Common myeloid progenitor, CD34-positive (primary cell): ENCODE measurements at regions not wholly inside any gene's neighbourhood (a gene's known extent, or its start where the extent isn't known, plus 50 kb on each side); places are given as distances from the start of the nearest gene placed in this dataset.

Source experiments
- CTCF ChIA-PET: fragments of 350-600 bp; sonication (Branson Sonifier 250); formaldehyde crosslinking; loops from one replicate; lab custom pipeline; 2021; ENCODE audit warnings: antibody characterized with exemption; lab: Charles Lee
- POLR2A ChIA-PET: fragments of 350-600 bp; sonication (Branson Sonifier 250); formaldehyde crosslinking; loops from one replicate; lab custom pipeline; 2021; ENCODE audit warnings: antibody characterized with exemption; lab: Charles Lee
- DNase-seq, 3 donors: peaks; one replicate each; pipeline versions ENCODE4 v3.0.0 to v3.0.0-alpha.2; 2013
- H3K27ac ChIP-seq, 2 experiments: 1 replicate in 1 of 2; 2 replicates in 1 of 2; pipeline ENCODE4 v1.7.0; 2013; ENCODE audit warnings: inconsistent platforms in 2 of 2, low read length in 2 of 2, mild to moderate bottlenecking in 2 of 2, low read depth in 1 of 2, moderate library complexity in 1 of 2; ENCODE audit not compliant: severe bottlenecking in 2 of 2, insufficient read depth in 1 of 2, poor library complexity in 1 of 2
- H3K27me3 ChIP-seq, 5 experiments: replicated peaks in 2 of 5; 1 replicate in 3 of 5; 2 replicates in 2 of 5; pipeline versions ENCODE4 v1.6.1 to v1.7.0; 2013; ENCODE audit warnings: low read length in 4 of 5, mild to moderate bottlenecking in 2 of 5, moderate library complexity in 2 of 5, inconsistent platforms in 1 of 5; ENCODE audit not compliant: insufficient read depth in 5 of 5, control insufficient read depth in 4 of 5
- H3K36me3 ChIP-seq, 4 experiments: 1 replicate in 2 of 4; 2 replicates in 2 of 4; pipeline versions ENCODE4 v1.6.1 to v1.7.0; 2013; ENCODE audit warnings: low read length in 3 of 4, control low read depth in 1 of 4, mild to moderate bottlenecking in 1 of 4; ENCODE audit not compliant: control insufficient read depth in 4 of 4, insufficient read depth in 4 of 4
- H3K4me1 ChIP-seq, 4 experiments: 1 replicate in 3 of 4; 2 replicates in 1 of 4; pipeline versions ENCODE4 v1.6.1 to v1.7.1; 2013; ENCODE audit warnings: low read length in 3 of 4, mild to moderate bottlenecking in 3 of 4, control low read depth in 1 of 4, inconsistent platforms in 1 of 4, moderate library complexity in 1 of 4; ENCODE audit not compliant: control insufficient read depth in 4 of 4, insufficient read depth in 4 of 4; ENCODE audit errors: control extremely low read depth in 1 of 4
- H3K4me3 ChIP-seq, 7 experiments: 1 replicate in 4 of 7; 2 replicates in 3 of 7; pipeline versions ENCODE4 v1.5.1 to v1.7.0; 2013; ENCODE audit warnings: mild to moderate bottlenecking in 7 of 7, low read length in 6 of 7, moderate library complexity in 6 of 7, inconsistent platforms in 2 of 7, low read depth in 2 of 7, control low read depth in 1 of 7; ENCODE audit not compliant: insufficient read depth in 4 of 7, control insufficient read depth in 1 of 7; ENCODE audit errors: extremely low read depth in 1 of 7
- H3K9me3 ChIP-seq, 5 experiments: 1 replicate in 4 of 5; 2 replicates in 1 of 5; pipeline versions ENCODE4 v1.6.1 to v1.7.1; 2013; ENCODE audit warnings: low read length in 4 of 5, mild to moderate bottlenecking in 2 of 5, inconsistent platforms in 1 of 5, low read depth in 1 of 5, moderate library complexity in 1 of 5; ENCODE audit not compliant: control insufficient read depth in 4 of 5, insufficient read depth in 2 of 5; ENCODE audit errors: control extremely low read depth in 1 of 5
- WGBS: methylation state at CpG from one replicate; pipeline ENCODE4 v1.1.5; 2013; ENCODE audit not compliant: insufficient coverage; 5-methylcytosine and 5-hydroxymethylcytosine counted together

DNA sequence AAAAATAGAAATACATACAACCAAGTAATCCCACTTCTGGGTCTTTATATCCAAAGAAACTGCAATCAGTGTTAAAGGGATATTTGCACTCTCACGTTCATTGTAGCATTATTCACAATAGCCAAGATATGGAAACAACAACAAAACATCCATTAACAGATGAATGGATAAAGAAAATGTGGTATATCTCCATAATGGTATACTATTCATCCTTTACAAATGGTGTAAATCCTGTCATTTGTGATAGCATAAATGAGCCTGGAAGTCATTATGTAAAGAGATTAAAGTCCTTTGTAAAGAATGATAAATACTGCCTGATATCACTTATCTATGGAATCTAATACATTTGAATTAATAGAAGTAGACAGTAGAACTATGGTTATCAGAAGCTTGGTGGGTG, 327.7 kb downstream of the UTRN start:
- no peak for DNase-seq
- peaks cover 0 to 5% (median 2%) of the 10 kb centered on the region in 4 experiments for H3K36me3 ChIP-seq
- CTCF ChIA-PET: no interaction called here
- no peaks in the 10 kb centered on the region for H3K27me3 ChIP-seq
- no CpG with 5 or more reads among the region's 1 CpG for WGBS
- H3K4me3 ChIP-seq: no peak overlapping the region
- POLR2A ChIA-PET: no interaction called here
- H3K9me3 ChIP-seq: peaks cover 0 to 11% (median 3%) of the 10 kb centered on the region in 5 experiments
- H3K4me1 ChIP-seq: peaks cover 0 to 5% (median 0%) of the 10 kb centered on the region in 4 experiments
- H3K27ac ChIP-seq: no peak overlapping the region

DNA sequence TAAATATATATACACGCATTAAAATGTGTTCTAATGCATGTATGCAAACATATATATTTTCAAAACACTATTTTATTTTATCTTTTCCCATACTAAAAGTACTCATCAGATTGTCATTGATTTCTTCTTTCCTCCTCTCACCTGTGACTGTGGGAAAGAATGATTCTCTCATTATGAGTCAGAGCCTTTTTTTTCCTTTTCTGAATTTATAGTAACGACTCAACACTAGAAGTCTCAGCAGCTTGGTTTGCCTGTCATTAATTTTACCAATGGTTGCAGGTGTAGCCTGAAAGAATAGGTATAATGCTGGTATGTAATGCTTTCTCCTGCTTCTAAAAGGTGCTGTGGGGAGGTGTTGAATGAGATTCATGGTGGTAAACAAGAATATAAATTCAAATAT, 328.7 kb downstream of the UTRN start:
- Histone ChIP-seq H3K4me1 (no peaks in the 10 kb centered on the region), H3K9me3 (peaks cover 0 to 6% (median 0%) of the 10 kb centered on the region in 5 experiments), H3K4me3 (no peak overlapping the region), H3K27me3 (no peaks in the 10 kb centered on the region), H3K27ac (no peak overlapping the region), H3K36me3 (peaks cover 0 to 3% (median 0%) of the 10 kb centered on the region in 4 experiments)
- WGBS: no CpG with 5 or more reads among the region's 2 CpGs
- CTCF ChIA-PET: no interaction called here
- DNase-seq: no peak
- POLR2A ChIA-PET: no interaction called here

DNA sequence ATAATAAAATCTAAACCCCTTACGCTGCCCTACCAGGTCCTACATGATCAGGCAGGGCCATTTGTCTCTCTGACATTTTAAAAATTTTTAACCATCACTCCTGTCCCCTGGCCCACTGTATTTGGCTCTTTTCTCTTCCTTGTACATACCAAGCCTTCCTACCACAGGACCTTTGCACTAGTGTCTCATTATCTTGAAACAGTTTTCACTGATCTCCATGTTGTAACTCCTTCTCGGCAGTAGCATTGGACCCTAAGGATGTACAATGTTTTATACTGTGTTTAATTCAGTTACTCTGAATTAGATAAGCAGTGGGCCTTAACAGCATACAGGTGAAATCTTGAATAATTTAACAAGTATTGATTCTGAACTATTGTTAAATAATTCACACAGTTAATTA, 330.7 kb downstream of the UTRN start:
- H3K27ac ChIP-seq: no peak overlapping the region
- ChIA-PET CTCF (no interaction called here), POLR2A (no interaction called here)
- H3K4me3 ChIP-seq: no peak overlapping the region
- no peaks in the 10 kb centered on the region for H3K9me3 ChIP-seq
- no peak for DNase-seq
- H3K27me3 ChIP-seq: no peaks in the 10 kb centered on the region
- H3K36me3 ChIP-seq: peaks cover 0 to 3% (median 0%) of the 10 kb centered on the region in 4 experiments
- no peaks in the 10 kb centered on the region for H3K4me1 ChIP-seq
- WGBS: 100% methylated on average over 1 of the region's 2 CpGs

DNA sequence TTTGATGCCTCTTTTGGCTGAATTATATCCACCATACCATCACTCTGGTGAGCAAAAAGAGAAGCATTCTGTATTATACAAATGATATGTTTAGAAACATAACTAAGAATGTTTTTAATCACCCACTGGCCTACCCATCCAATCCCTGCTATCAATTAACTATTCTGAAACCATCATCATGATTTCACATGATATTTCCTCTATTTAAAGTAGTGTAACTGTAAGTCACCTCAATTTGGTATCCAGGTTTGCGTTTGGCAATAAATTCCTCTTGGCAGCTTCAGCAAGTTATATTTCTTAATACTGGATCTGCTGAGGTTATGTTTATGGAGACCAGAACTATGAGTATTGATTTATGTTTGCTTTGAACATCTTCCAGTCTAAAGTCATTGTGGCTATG, 332.1 kb downstream of the UTRN start:
- Histone ChIP-seq H3K27me3 (no peaks in the 10 kb centered on the region), H3K4me1 (no peaks in the 10 kb centered on the region), H3K27ac (no peak overlapping the region), H3K4me3 (no peak overlapping the region), H3K36me3 (peaks cover 0 to 3% (median 0%) of the 10 kb centered on the region in 4 experiments), H3K9me3 (no peaks in the 10 kb centered on the region)
- whole genome bisulfite sequencing: no CpG with 5 or more reads among the region's 1 CpG
- ChIA-PET POLR2A (no interaction called here), CTCF (no interaction called here)
- DNase-seq: no peak

DNA sequence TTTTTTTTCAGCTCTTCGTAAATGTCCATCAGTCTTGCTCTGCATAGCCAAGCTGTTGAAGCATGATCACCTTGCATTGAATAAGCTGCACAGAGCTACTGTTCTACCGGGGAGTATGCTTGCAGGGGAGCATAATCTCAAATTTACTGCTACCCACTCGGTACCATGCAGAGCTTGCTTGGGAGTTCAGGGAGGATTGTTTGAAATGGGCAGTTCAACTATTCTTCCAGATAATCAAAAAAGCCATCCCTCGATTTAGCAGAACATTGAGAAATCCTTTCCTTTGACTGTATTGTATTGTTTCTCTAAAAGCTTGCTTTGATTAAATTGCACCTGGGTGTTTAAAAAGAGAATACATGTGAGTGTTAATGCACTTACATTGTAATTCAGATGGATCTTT, 332.6 kb downstream of the UTRN start:
- POLR2A ChIA-PET: no interaction called here
- H3K4me1 ChIP-seq: no peaks in the 10 kb centered on the region
- H3K9me3 ChIP-seq: no peaks in the 10 kb centered on the region
- no peaks in the 10 kb centered on the region for H3K27me3 ChIP-seq
- DNase-seq: no peak
- 100% methylated on average over 2 of the region's 4 CpGs for WGBS
- H3K36me3 ChIP-seq: peaks cover 0 to 3% (median 0%) of the 10 kb centered on the region in 4 experiments
- CTCF ChIA-PET: interaction anchor here (1.1 kb wide), 1 partner anchor 32 kb away, joined by 4 read pairs; no protein-coding TSS in a partner anchor
- no peak overlapping the region for H3K27ac ChIP-seq
- no peak overlapping the region for H3K4me3 ChIP-seq

DNA sequence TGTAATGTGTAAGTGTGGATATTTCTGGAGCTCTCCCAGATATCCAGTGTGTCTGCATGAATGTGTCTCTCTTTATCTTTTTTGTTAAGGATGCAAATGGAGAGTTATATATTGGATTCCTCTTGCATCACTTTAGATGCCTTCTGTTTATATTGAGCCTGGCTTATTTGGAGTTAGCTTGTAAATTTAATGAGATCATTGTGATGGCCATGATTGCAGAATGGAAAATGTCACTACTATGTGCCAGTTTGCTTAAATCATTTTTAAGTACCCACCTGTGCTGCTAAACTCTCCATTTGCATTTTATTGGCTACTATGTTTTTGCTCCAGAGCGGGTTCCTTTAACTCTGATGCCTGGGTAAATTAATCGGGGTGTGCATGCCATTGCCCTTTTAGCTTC, 334.8 kb downstream of the UTRN start:
- Histone ChIP-seq H3K27ac (no peak overlapping the region), H3K36me3 (peaks cover 0 to 3% (median 0%) of the 10 kb centered on the region in 4 experiments), H3K9me3 (no peaks in the 10 kb centered on the region), H3K4me3 (no peak overlapping the region), H3K27me3 (no peaks in the 10 kb centered on the region), H3K4me1 (no peaks in the 10 kb centered on the region)
- DNase-seq: no peak
- POLR2A ChIA-PET: no interaction called here
- 100% methylated on average over 1 of the region's 2 CpGs for WGBS
- CTCF ChIA-PET: interaction anchor here (1.0 kb wide), 1 partner anchor 11 kb away, joined by 3 read pairs; no protein-coding TSS in a partner anchor

DNA sequence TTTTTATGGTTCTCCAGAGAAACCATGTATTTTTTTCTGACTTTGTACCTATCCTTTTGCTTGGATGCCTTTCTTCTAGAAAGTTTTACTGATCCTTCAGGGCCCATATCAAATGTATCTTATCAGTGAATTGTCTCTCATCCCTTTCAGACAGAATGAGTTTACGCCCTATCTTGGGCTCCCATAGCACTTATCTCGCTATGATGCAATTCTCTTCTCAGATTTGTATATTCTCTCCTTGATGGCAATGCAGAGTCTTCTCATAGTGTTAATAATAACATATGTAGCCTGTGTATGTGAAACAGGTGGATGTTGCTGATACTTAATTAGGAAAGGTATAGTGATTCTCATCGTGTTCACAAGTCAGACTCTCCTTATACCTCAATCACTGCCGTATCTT, 336.2 kb downstream of the UTRN start:
- Histone ChIP-seq H3K4me3 (no peak overlapping the region), H3K36me3 (peaks cover 0 to 3% (median 0%) of the 10 kb centered on the region in 4 experiments), H3K27me3 (no peaks in the 10 kb centered on the region), H3K9me3 (no peaks in the 10 kb centered on the region), H3K4me1 (no peaks in the 10 kb centered on the region), H3K27ac (no peak overlapping the region)
- 100% methylated on average over 2 of the region's 4 CpGs for WGBS
- no peak for DNase-seq
- ChIA-PET POLR2A (no interaction called here), CTCF (no interaction called here)
